ENCODE measurements at regions not wholly inside any gene's neighbourhood (a gene's known extent, or its start where the extent isn't known, plus 50 kb on each side); places are given as distances from the start of the nearest gene placed in this dataset.

- H3K23ac ChIP-seq (ENCODE audit: insufficient read length, low read depth, low read length) = no peak overlapping the region
- peaks cover 0 to 5% of the 10 kb centered on the region in 2 experiments; a peak in 3 of 5 replicates for H3K9me3 Mint-ChIP-seq
- no peak overlapping the region for H2BK20ac ChIP-seq (ENCODE audit: low read depth, low read length, poor library complexity, severe bottlenecking)
- H2AFZ ChIP-seq (ENCODE audit: low read length) = no peak overlapping the region
- H3K4me1 ChIP-seq (ENCODE audit: insufficient read depth, low read length) = no peaks in the 10 kb centered on the region
- H4K5ac ChIP-seq (ENCODE audit: insufficient read length, low read depth, low read length) = no peak overlapping the region
- H3K4ac ChIP-seq (ENCODE audit: low read depth, low read length) = no peak overlapping the region
- H3K27me3 ChIP-seq (ENCODE audit: insufficient read depth, low read length) = no peaks in the 10 kb centered on the region
- H2BK12ac ChIP-seq (ENCODE audit: insufficient read length, low read depth, low read length) = no peak overlapping the region
- peaks cover 0 to 5% (median 0%) of the 10 kb centered on the region in 3 experiments; a peak in 1 of 7 replicates for H3K36me3 Mint-ChIP-seq (ENCODE audit: insufficient read depth in 1 of 3, low read depth in 3 of 3)
- no peak overlapping the region for H4K91ac ChIP-seq (ENCODE audit: insufficient read length, low read depth, low read length)
- no peak for TF ChIP-seq CTCF (conservative IDR thresholded peaks at IDR 0.05)
- H4K20me1 ChIP-seq (ENCODE audit: control insufficient read depth, insufficient read depth, insufficient read length) = no peaks in the 10 kb centered on the region
- no peak overlapping the region for H3K27ac Mint-ChIP-seq
- no peaks in the 10 kb centered on the region for H3K79me1 ChIP-seq (ENCODE audit: insufficient read depth, low read depth, low read length, poor library complexity, severe bottlenecking)
- no peak overlapping the region for H3K27ac ChIP-seq (ENCODE audit: insufficient read length, low read depth, low read length)
- no peaks in the 10 kb centered on the region for H3K79me2 ChIP-seq (ENCODE audit: insufficient read depth, low read length)
- no peaks in the 10 kb centered on the region for H3K23me2 ChIP-seq (ENCODE audit: insufficient read length, low read depth, low read length, poor library complexity, severe bottlenecking)
- H3K56ac ChIP-seq (ENCODE audit: insufficient read length, low read depth, low read length) = no peak overlapping the region
- no CpG with 5 or more reads among the region's 4 CpGs for WGBS (ENCODE audit: extremely low coverage, insufficient read length, low lambda C conversion rate)
- no peak overlapping the region for H2BK15ac ChIP-seq (ENCODE audit: low read depth, low read length)
- H3K9me3 ChIP-seq (ENCODE audit: control insufficient read depth, low read depth, low read length) = no peaks in the 10 kb centered on the region
- H3T11ph ChIP-seq (ENCODE audit: low read length) = no peak overlapping the region
- H3K4me3 Mint-ChIP-seq = no peak overlapping the region
- no peak overlapping the region for H3K4me2 ChIP-seq (ENCODE audit: insufficient read depth, insufficient read length, low read length)
- H3K18ac ChIP-seq (ENCODE audit: insufficient read length, low read depth, low read length) = no peak overlapping the region
- H2BK120ac ChIP-seq (ENCODE audit: low read depth, low read length, poor library complexity, severe bottlenecking) = no peak overlapping the region
- H3K9ac ChIP-seq (ENCODE audit: extremely low read depth, insufficient read length, low read length) = no peak overlapping the region
- peaks cover 1 to 2% of the 10 kb centered on the region in 2 experiments; a peak in 2 of 4 replicates for H3K4me1 Mint-ChIP-seq
- H2BK5ac ChIP-seq (ENCODE audit: insufficient read length, low read length) = no peak overlapping the region
- H2AK5ac ChIP-seq (ENCODE audit: insufficient read length, low read length) = no peak overlapping the region
- no peak overlapping the region for H4K8ac ChIP-seq (replicated peaks; ENCODE audit: insufficient read length, low read depth, low read length)
- no peak for DNase-seq
- H3K14ac ChIP-seq (ENCODE audit: insufficient read depth, low read length) = no peak overlapping the region
- no peaks in the 10 kb centered on the region; the same call in 1 of the 2 replicates for H3K27me3 Mint-ChIP-seq (ENCODE audit: low read depth)
Measured at GRCh38 chr6:154637392-154637791, 95.8 kb upstream of the SCAF8 start.

Data from H9 (cell line).